GM19463 (cell line): ENCODE measurements at regions not wholly inside any gene's neighbourhood (a gene's known extent, or its start where the extent isn't known, plus 50 kb on each side); places are given as distances from the start of the nearest gene placed in this dataset.

Source experiments
- ATAC-seq: cut with Tn5 transposase; IDR thresholded peaks from one replicate; pipeline ENCODE4 v1.9.1; 2021; ENCODE audit warnings: mild to moderate bottlenecking, moderate library complexity; ENCODE audit not compliant: unreplicated experiment

GRCh38 chr12:19042221-19042620 is 87.3 kb upstream of the PLEKHA5 start:
- no peak for ATAC-seq

- ATAC-seq = no peak
These were observed 85.1 kb upstream of the PLEKHA5 start for GRCh38 chr12:19044430-19044829.

GRCh38 chr12:19044891-19045290 is 84.6 kb upstream of the PLEKHA5 start:
- no peak for ATAC-seq

- no peak for ATAC-seq
These were observed 84.1 kb upstream of the PLEKHA5 start for GRCh38 chr12:19045426-19045825.

- no peak for ATAC-seq
These were observed 80.6 kb upstream of the PLEKHA5 start for GRCh38 chr12:19048943-19049342.

GRCh38 chr12:19052689-19053088 is 76.8 kb upstream of the PLEKHA5 start:
- ATAC-seq = no peak

GRCh38 chr12:19053218-19053617 is 76.3 kb upstream of the PLEKHA5 start:
- no peak for ATAC-seq

- no peak for ATAC-seq
These were observed 75.5 kb upstream of the PLEKHA5 start for GRCh38 chr12:19054035-19054434.

- ATAC-seq = no peak
These were observed 73.9 kb upstream of the PLEKHA5 start for GRCh38 chr12:19055589-19055988.

- ATAC-seq = no peak
These were observed 71.1 kb upstream of the PLEKHA5 start for GRCh38 chr12:19058235-19059021.

GRCh38 chr12:19064713-19065112 is 64.8 kb upstream of the PLEKHA5 start:
- no peak for ATAC-seq

- no peak for ATAC-seq
These were observed 64.3 kb upstream of the PLEKHA5 start for GRCh38 chr12:19065223-19065622.

GRCh38 chr12:19065871-19066270 is 63.7 kb upstream of the PLEKHA5 start:
- ATAC-seq = no peak

- no peak for ATAC-seq
These were observed 63.0 kb upstream of the PLEKHA5 start for GRCh38 chr12:19066475-19067001.

- no peak for ATAC-seq
These were observed 61.4 kb upstream of the PLEKHA5 start for GRCh38 chr12:19068137-19068536.

- no peak for ATAC-seq
These were observed 59.2 kb upstream of the PLEKHA5 start for GRCh38 chr12:19070341-19070740.

GRCh38 chr12:19074700-19075099 is 54.8 kb upstream of the PLEKHA5 start:
- ATAC-seq = no peak

- no peak for ATAC-seq
These were observed 53.7 kb upstream of the PLEKHA5 start for GRCh38 chr12:19075711-19076340.
